GM12891 (cell line): ENCODE measurements at regions not wholly inside any gene's neighbourhood (a gene's known extent, or its start where the extent isn't known, plus 50 kb on each side); places are given as distances from the start of the nearest gene placed in this dataset.

Experiments
- DNase-seq: peaks from one replicate; pipeline ENCODE4 v3.0.0; 2011; ENCODE audit warnings: low spot score; ENCODE audit not compliant: insufficient read length
- FAIRE-seq: peaks from 2 replicates; lab custom pipeline; 2011; peaks lifted over from hg19 to GRCh38; lab: Jason Lieb, UNC
- PAX5 ChIP-seq: IDR thresholded peaks from 2 replicates; pipeline ENCODE4 v1.6.1; 2011; ENCODE audit warnings: low read length, moderate library complexity, mild to moderate bottlenecking; ENCODE audit not compliant: insufficient read depth, severe bottlenecking
- POLR2A ChIP-seq: IDR thresholded peaks from 2 replicates; pipeline ENCODE4 v1.6.1; 2011; ENCODE audit warnings: low read depth, low read length, control low read depth
- POLR2AphosphoS5 ChIP-seq: IDR thresholded peaks from 2 replicates; pipeline ENCODE4 v1.6.1; 2011; ENCODE audit warnings: low read depth, low read length, control low read depth
- POU2F2 ChIP-seq: IDR thresholded peaks from 2 replicates; pipeline ENCODE4 v1.6.1; 2011; ENCODE audit warnings: low read depth, mild to moderate bottlenecking, control low read depth, low read length, moderate library complexity
- SPI1 ChIP-seq: IDR thresholded peaks from 2 replicates; pipeline ENCODE4 v1.6.1; 2011; ENCODE audit warnings: low read depth, low read length, control low read depth
- TAF1 ChIP-seq: IDR thresholded peaks from 2 replicates; pipeline ENCODE4 v1.6.1; 2011; ENCODE audit warnings: low read depth, low read length, control low read depth

- TF ChIP-seq POLR2AphosphoS5 (no peak), TAF1 (no peak), POU2F2 (no peak), SPI1 (no peak), POLR2A (no peak), PAX5 (no peak)
- DNase-seq, result no peak
- FAIRE-seq, result no peak
Measured at GRCh38 chr5:4053136-4053535, 457.5 kb downstream of the IRX1 start.

DNA sequence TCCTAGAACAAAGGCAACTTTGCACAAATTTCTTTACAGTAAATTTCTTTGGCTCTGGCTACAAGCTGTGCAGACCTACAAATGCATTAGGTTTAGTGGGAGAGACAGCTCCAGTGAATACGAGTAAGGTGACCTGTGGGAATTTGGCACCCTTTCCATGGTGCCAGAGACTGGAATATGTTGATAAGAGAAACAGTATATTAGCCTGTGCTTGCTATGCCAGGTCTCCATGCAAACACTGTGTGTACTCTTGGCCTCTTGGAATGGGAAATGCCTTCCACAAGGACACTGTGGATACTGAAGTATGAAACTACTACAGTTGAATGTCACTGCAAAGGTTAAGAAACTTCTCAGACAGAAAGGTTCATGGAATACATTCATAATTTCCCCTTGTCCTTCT lies 458.5 kb downstream of the IRX1 start:
- FAIRE-seq (no peak), DNase-seq (no peak)
- TF ChIP-seq POU2F2 (no peak), TAF1 (no peak), POLR2A (no peak), SPI1 (no peak)

GRCh38 chr5:4058899-4059298 lies 463.3 kb downstream of the IRX1 start:
- TF ChIP-seq POLR2AphosphoS5 (no peak), TAF1 (no peak), POU2F2 (no peak), SPI1 (no peak), PAX5 (no peak), POLR2A (no peak)
- DNase-seq (no peak), FAIRE-seq (no peak)

DNA sequence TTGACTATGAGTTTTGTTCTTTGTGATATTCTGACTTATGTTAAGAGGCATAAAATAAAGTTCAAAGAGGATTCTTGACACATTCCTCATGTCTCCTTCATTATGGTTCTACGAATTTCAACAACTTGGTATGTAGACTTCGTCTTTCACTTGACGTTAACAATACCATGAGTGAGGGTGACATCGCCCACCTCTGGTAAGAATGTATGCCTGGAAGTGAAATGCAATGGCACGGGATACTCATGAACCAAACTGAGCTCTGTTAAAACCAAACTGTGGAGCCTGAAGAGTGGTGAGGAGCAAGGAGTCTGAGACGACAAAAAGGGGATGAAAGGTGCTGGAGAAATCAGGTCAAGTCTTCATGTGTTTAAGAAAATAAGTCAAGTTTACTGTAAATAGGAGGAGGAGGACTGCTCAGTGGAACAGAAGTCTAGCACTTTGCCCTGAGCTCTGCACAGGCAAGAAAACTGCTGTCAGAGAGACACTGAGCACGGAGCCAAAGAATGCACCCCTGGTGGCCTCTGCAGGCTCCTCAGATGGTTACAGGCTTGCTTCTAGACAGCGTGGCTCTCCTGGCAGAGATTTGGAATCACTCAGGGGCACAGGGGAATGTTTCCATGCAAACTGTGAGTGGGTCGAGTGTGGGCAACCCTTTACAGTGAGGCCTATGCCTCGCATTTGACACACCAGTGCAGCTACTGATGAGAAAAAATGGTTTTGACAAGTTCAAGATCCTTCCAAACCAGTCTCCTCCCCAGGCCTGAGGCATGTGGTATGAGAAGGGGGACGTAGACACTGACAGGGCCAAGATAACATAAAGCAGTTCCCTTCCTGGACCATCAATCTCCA lies 470.1 kb downstream of the IRX1 start:
- DNase-seq (no peak), FAIRE-seq (no peak)
- TF ChIP-seq PAX5 (no peak), SPI1 (no peak), POU2F2 (no peak), TAF1 (no peak), POLR2AphosphoS5 (no peak), POLR2A (no peak)

DNA sequence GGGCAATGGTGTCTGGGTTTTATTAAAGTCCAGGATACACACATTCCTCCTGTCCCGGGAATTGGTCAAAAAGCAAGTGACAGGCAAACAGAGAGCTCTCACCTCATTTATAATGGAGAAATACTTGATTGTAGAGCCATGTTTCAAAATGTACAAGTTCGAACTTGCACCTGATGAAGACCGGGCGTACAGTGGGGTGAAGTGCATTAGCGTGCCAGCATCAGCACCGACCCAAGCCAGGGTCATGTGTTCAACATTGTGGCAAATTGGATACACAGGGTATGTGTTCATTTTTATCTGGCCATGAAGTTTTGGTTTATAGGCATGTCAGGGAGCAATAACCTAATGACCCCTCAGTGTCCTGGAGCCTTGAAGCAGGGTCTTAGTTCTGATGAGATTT lies 472.5 kb downstream of the IRX1 start:
- TF ChIP-seq SPI1 (no peak), POU2F2 (no peak), PAX5 (no peak), POLR2A (no peak), TAF1 (no peak), POLR2AphosphoS5 (no peak)
- no peak for DNase-seq
- no peak for FAIRE-seq

GRCh38 chr5:4078544-4078943 lies 482.9 kb downstream of the IRX1 start:
- FAIRE-seq, result no peak
- no peak for TF ChIP-seq SPI1
- no peak for DNase-seq

DNA sequence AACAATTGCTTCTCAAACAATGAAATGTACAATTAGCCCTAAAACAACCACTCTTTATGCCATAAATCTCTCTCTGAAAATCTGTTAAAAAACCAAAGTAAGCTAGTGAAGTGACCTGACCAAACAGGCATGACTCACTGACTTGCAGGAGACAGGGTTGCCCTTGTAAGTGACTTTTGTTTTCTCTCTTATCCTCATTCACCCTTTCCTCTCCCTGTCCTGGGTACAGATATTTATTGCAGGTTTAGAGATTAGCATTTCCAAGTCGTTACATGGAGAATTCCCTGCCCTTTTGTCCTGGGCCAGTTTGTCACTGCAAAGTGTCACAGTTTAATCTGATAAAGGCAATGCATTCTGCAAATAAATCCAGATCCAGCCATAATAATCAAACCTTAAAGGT lies 484.2 kb downstream of the IRX1 start:
- FAIRE-seq (no peak), DNase-seq (no peak)
- TF ChIP-seq POU2F2 (no peak), TAF1 (no peak), PAX5 (no peak), POLR2A (no peak), POLR2AphosphoS5 (no peak), SPI1 (no peak)

DNA sequence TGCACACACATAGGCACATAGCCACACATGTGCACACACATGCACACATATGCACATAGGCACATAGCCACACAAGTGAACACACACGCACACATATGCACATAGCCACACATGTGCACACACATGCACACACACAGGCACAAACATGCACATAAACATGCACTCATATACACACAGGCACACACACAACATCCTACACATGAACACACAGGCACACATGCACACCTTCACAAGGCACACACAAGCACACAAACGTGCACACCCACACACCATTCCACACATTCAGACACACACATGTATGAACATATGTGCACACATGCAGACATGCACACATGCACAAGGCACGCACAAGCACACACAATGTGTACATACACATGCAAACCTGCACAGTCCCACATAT lies 484.7 kb downstream of the IRX1 start:
- DNase-seq (no peak), FAIRE-seq (peak; percentile 13)
- no peak for TF ChIP-seq POLR2AphosphoS5
- no peak for TF ChIP-seq SPI1
- no peak for TF ChIP-seq POU2F2
- no peak for TF ChIP-seq TAF1
- TF ChIP-seq POLR2A, result no peak
- no peak for TF ChIP-seq PAX5

- FAIRE-seq (no peak), DNase-seq (no peak)
- TF ChIP-seq TAF1 (no peak), PAX5 (no peak), POU2F2 (no peak), POLR2A (no peak), SPI1 (no peak), POLR2AphosphoS5 (no peak)
Measured at GRCh38 chr5:4081059-4081458, 485.4 kb downstream of the IRX1 start.

GRCh38 chr5:4081466-4081865 lies 485.8 kb downstream of the IRX1 start:
- no peak for TF ChIP-seq POLR2A
- no peak for TF ChIP-seq SPI1
- TF ChIP-seq POLR2AphosphoS5, result no peak
- no peak for TF ChIP-seq POU2F2
- TF ChIP-seq TAF1, result no peak
- TF ChIP-seq PAX5, result no peak

More at GRCh38 chr5:4081466-4081865, 485.8 kb downstream of the IRX1 start:
- FAIRE-seq (no peak), DNase-seq (no peak)
